ENCODE measurements at regions not wholly inside any gene's neighbourhood (a gene's known extent, or its start where the extent isn't known, plus 50 kb on each side); places are given as distances from the start of the nearest gene placed in this dataset.

GRCh38 chr2:147469471-147469870 lies 375.4 kb upstream of the ACVR2A start (continued):
- no peak for TF ChIP-seq JUNB (IDR thresholded peaks at IDR 0.05; ENCODE audit: unreplicated experiment)

GRCh38 chr2:147468963-147469362 lies 375.9 kb upstream of the ACVR2A start:
- Histone ChIP-seq H3K79me2 (replicated peaks; ENCODE audit: insufficient read depth) (no peaks in the 10 kb centered on the region), H3K9me2 (ENCODE audit: insufficient read depth) (peaks cover 4% of the 10 kb centered on the region; the same call in 1 of the 2 replicates), H3F3A (replicated peaks; ENCODE audit: low read depth) (no peaks in the 10 kb centered on the region), H4K20me1 (replicated peaks; ENCODE audit: insufficient read depth) (no peaks in the 10 kb centered on the region), H3K4me3 (no peak overlapping the region), H3K36me3 (ENCODE audit: insufficient read depth) (no peaks in the 10 kb centered on the region), H3K27ac (ENCODE audit: low read depth) (0 out of 2 replicates have a peak overlapping the region, but pooled peaks have one; percentile 6), H3K4me1 (ENCODE audit: insufficient read depth) (peaks cover 29% of the 10 kb centered on the region), H3K4me2 (peak overlapping the region; percentile 30), H3K27me3 (ENCODE audit: insufficient read depth) (no peaks in the 10 kb centered on the region), H2AFZ (no peak overlapping the region)
- peak; percentile 28 for DNase-seq (ENCODE audit: low spot score)
- H3K9me3 Mint-ChIP-seq, result no peaks in the 10 kb centered on the region
- no peak overlapping the region; the same call in 1 of the 2 replicates for H3K27ac Mint-ChIP-seq
- TF ChIP-seq POLR2AphosphoS5 (IDR thresholded peaks at IDR 0.05; ENCODE audit: low read depth) (no peak), ETS1 (IDR thresholded peaks at IDR 0.05) (no peak), ZNF331 (CRISPR knock-in tag; IDR thresholded peaks at IDR 0.05; ENCODE audit: low read depth) (no peak), ZNF114 (CRISPR knock-in tag; IDR thresholded peaks at IDR 0.05) (no peak), EZH2 (IDR thresholded peaks at IDR 0.05; ENCODE audit: low read depth, unreplicated experiment) (no peak), NANOG (IDR thresholded peaks at IDR 0.05; ENCODE audit: borderline replicate concordance) (no peak), JUNB (IDR thresholded peaks at IDR 0.05; ENCODE audit: unreplicated experiment) (no peak), REST (IDR thresholded peaks at IDR 0.05; ENCODE audit: unreplicated experiment) (no peak), STAT1 (IDR thresholded peaks at IDR 0.05; ENCODE audit: unreplicated experiment) (no peak), ZNF462 (CRISPR knock-in tag; IDR thresholded peaks at IDR 0.05) (no peak), CREB1 (CRISPR knock-in tag; IDR thresholded peaks at IDR 0.05; ENCODE audit: low read depth) (no peak), EZH2phosphoT487 (IDR thresholded peaks at IDR 0.05; ENCODE audit: unreplicated experiment) (no peak), CTCF (conservative IDR thresholded peaks at IDR 0.05; ENCODE audit: low read depth in 2 of 2) (no peak)
- peak; percentile 57 for ATAC-seq
- H3K4me1 Mint-ChIP-seq, result peaks cover 37% of the 10 kb centered on the region
- 0 out of 3 replicates have a peak, but pooled peaks cover 4% of the 10 kb centered on the region for H3K36me3 Mint-ChIP-seq (ENCODE audit: low read depth)
- peak overlapping the region; percentile 22; the same call in 2 of the 3 replicates for H3K4me3 Mint-ChIP-seq
- no peaks in the 10 kb centered on the region for H3K27me3 Mint-ChIP-seq (ENCODE audit: insufficient read depth, low read depth, poor library complexity)

Data from GM23338 (cell line).